GM19395 (cell line): ENCODE measurements at regions not wholly inside any gene's neighbourhood (a gene's known extent, or its start where the extent isn't known, plus 50 kb on each side); places are given as distances from the start of the nearest gene placed in this dataset.
"Not testable (repeated sequence)": the region's sequence is repeated elsewhere in the genome, so short reads cannot be mapped to it uniquely, and the experiment has no call there.

Source experiments
- ATAC-seq: cut with Tn5 transposase; IDR thresholded peaks from one replicate; pipeline ENCODE4 v1.9.1; 2021; ENCODE audit warnings: mild to moderate bottlenecking, moderate library complexity; ENCODE audit not compliant: unreplicated experiment

- no peak for ATAC-seq
These were observed 404.4 kb upstream of the MGAT4C start for GRCh38 chr12:86660488-86661147.

GRCh38 chr12:86659985-86660384, 403.8 kb upstream of the MGAT4C start:
- no peak for ATAC-seq

- ATAC-seq, result no peak
These were observed 402.1 kb upstream of the MGAT4C start for GRCh38 chr12:86658303-86658702.

- no peak for ATAC-seq
These were observed 391.6 kb upstream of the MGAT4C start for GRCh38 chr12:86647800-86648199.

GRCh38 chr12:86634456-86635410, 378.5 kb upstream of the MGAT4C start:
- ATAC-seq, result no peak

GRCh38 chr12:86627001-86627400, 370.8 kb upstream of the MGAT4C start:
- ATAC-seq, result no peak

- no peak for ATAC-seq
These were observed 367.1 kb upstream of the MGAT4C start for GRCh38 chr12:86623267-86623666.

GRCh38 chr12:86621957-86622356, 365.8 kb upstream of the MGAT4C start:
- no peak for ATAC-seq

GRCh38 chr12:86613311-86613710, 357.1 kb upstream of the MGAT4C start:
- no peak for ATAC-seq

- no peak for ATAC-seq
These were observed 352.4 kb upstream of the MGAT4C start for GRCh38 chr12:86608638-86609037.

GRCh38 chr12:86601550-86602308, 345.5 kb upstream of the MGAT4C start:
- ATAC-seq, result no peak

- ATAC-seq, result no peak
These were observed 344.6 kb upstream of the MGAT4C start for GRCh38 chr12:86600664-86601231.

- ATAC-seq, result no peak
These were observed 341.2 kb upstream of the MGAT4C start for GRCh38 chr12:86597431-86597830.

GRCh38 chr12:86590296-86590695, 334.1 kb upstream of the MGAT4C start:
- ATAC-seq, result no peak

GRCh38 chr12:86574143-86574542, 318.0 kb upstream of the MGAT4C start:
- no peak for ATAC-seq

GRCh38 chr12:86572455-86572854, 316.3 kb upstream of the MGAT4C start:
- ATAC-seq, result no peak

- no peak for ATAC-seq
These were observed 308.8 kb upstream of the MGAT4C start for GRCh38 chr12:86565038-86565437.

- ATAC-seq, result not testable (repeated sequence)
These were observed 299.3 kb upstream of the MGAT4C start for GRCh38 chr12:86555491-86555890.

- no peak for ATAC-seq
These were observed 295.0 kb upstream of the MGAT4C start for GRCh38 chr12:86551146-86551571.

- ATAC-seq, result no peak
These were observed 294.3 kb upstream of the MGAT4C start for GRCh38 chr12:86550218-86551145.
